Astrocyte of the spinal cord (primary cell): ENCODE measurements at regions not wholly inside any gene's neighbourhood (a gene's known extent, or its start where the extent isn't known, plus 50 kb on each side); places are given as distances from the start of the nearest gene placed in this dataset.

Source experiments
- DNase-seq: peaks from one replicate; pipeline ENCODE4 v3.0.0; 2011; ENCODE audit warnings: low read depth, low spot score
- H3K4me3 ChIP-seq: 2 replicates; pipeline ENCODE4 v1.5.1; 2011; ENCODE audit warnings: low read depth, mild to moderate bottlenecking, low read length, moderate library complexity
- in situ Hi-C: cut with HindIII; loops from 2 replicates; pipeline ENCODE4 v1.10.0; 2017; ENCODE audit warnings: low sequenced_read_pairs
- TF ChIP-seq, protein P1 (sequence below): IDR thresholded peaks from 2 replicates; pipeline ENCODE4 v1.5.1; 2012; ENCODE audit warnings: low read depth, mild to moderate bottlenecking, low read length, inconsistent platforms

GRCh38 chr3:7854721-7855120, 646.9 kb upstream of the LMCD1 start:
- TF ChIP-seq, protein P1, sequence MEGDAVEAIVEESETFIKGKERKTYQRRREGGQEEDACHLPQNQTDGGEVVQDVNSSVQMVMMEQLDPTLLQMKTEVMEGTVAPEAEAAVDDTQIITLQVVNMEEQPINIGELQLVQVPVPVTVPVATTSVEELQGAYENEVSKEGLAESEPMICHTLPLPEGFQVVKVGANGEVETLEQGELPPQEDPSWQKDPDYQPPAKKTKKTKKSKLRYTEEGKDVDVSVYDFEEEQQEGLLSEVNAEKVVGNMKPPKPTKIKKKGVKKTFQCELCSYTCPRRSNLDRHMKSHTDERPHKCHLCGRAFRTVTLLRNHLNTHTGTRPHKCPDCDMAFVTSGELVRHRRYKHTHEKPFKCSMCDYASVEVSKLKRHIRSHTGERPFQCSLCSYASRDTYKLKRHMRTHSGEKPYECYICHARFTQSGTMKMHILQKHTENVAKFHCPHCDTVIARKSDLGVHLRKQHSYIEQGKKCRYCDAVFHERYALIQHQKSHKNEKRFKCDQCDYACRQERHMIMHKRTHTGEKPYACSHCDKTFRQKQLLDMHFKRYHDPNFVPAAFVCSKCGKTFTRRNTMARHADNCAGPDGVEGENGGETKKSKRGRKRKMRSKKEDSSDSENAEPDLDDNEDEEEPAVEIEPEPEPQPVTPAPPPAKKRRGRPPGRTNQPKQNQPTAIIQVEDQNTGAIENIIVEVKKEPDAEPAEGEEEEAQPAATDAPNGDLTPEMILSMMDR, result no peak
- DNase-seq, result no peak
- H3K4me3 ChIP-seq, result no peak overlapping the region
- in situ Hi-C loops, result no loop called here

GRCh38 chr3:7865611-7866010, 636.0 kb upstream of the LMCD1 start:
- TF ChIP-seq, protein P1, result no peak
- no peak overlapping the region for H3K4me3 ChIP-seq
- no peak for DNase-seq
- in situ Hi-C loops, result no loop called here

- TF ChIP-seq, protein P1, result no peak
- no peak for DNase-seq
- H3K4me3 ChIP-seq, result no peak overlapping the region
- in situ Hi-C loops, result no loop called here
Observed at GRCh38 chr3:7867587-7867986, 634.0 kb upstream of the LMCD1 start.

DNA sequence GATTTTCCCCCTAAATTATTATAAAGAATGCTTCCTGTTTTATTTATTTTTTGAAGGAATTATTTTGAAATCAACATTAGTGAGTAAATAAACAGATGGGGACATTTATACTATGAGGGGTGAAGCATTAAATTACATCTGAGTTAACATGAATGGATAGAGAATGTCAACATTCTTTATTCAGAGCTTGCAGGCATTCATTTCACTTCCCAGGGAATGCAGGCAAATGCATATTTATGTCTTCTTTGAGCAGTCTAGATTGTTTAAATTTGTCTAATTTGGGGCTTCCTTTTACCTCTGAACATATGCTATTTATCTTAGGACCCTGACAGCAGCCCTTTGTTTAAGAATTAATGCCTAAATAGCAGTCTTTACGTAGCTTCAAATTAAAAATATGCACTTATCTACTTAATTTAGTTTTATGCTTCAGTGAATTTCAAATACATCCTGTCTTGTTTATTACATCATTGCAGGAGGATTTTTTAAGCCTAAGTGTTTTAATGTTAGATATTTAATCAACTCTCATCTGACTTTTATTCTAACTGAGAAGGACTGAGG, 630.5 kb upstream of the LMCD1 start:
- in situ Hi-C loops, result no loop called here
- TF ChIP-seq, protein P1, result no peak
- no peak overlapping the region for H3K4me3 ChIP-seq
- no peak for DNase-seq

DNA sequence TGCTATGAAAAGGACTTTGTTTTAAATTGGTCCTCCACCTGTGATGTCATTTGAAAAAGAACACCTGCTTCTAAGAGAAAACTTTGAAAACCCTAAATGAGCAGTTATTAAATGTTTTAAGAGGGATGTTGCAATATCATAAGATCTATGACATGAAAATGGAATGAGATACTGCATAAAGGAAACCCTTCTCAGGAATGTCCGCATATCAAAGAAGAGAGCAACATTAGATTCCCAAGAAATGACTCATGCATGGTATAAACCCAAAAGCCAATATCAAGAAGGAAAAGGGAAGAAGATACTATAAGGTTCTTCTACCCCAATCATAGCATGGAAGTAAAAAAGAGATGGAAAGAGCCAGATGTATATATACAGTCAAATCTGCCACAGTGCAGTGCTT, 627.5 kb upstream of the LMCD1 start:
- peak; percentile 10 for DNase-seq
- H3K4me3 ChIP-seq, result no peak overlapping the region
- in situ Hi-C loops, result no loop called here

GRCh38 chr3:7875925-7876324, 625.7 kb upstream of the LMCD1 start:
- TF ChIP-seq, protein P1, result no peak
- in situ Hi-C loops, result no loop called here

More for the DNA sequence above, 627.5 kb upstream of the LMCD1 start:
- TF ChIP-seq, protein P1, result no peak

More at GRCh38 chr3:7875925-7876324, 625.7 kb upstream of the LMCD1 start:
- H3K4me3 ChIP-seq, result no peak overlapping the region
- peak; percentile 60 for DNase-seq
